ENCODE measurements at regions not wholly inside any gene's neighbourhood (a gene's known extent, or its start where the extent isn't known, plus 50 kb on each side); places are given as distances from the start of the nearest gene placed in this dataset.

- 90% methylated on average over 2 of the region's 2 CpGs for WGBS (ENCODE audit: low lambda C conversion rate, missing lambda C conversion rate)
Observed at GRCh38 chr2:126329173-126329572, 326.8 kb upstream of the GYPC start.

GRCh38 chr2:126342457-126342856 lies 313.5 kb upstream of the GYPC start:
- WGBS (ENCODE audit: low lambda C conversion rate, missing lambda C conversion rate) = 90% methylated on average over 4 of the region's 4 CpGs
- H2AFZ ChIP-seq = no peak overlapping the region

More at GRCh38 chr2:126329173-126329572, 326.8 kb upstream of the GYPC start:
- no peaks in the 10 kb centered on the region for H3K4me1 ChIP-seq (ENCODE audit: insufficient read depth)
- H2AFZ ChIP-seq = no peak overlapping the region
- DNase-seq (ENCODE audit: low spot score) = no peak
- no peak overlapping the region for H3K4me3 ChIP-seq
- no peaks in the 10 kb centered on the region for H3K9me3 ChIP-seq (ENCODE audit: low read depth)
- H3K27ac ChIP-seq = no peak overlapping the region
- H3K9me2 ChIP-seq (replicated peaks; ENCODE audit: insufficient read depth) = no peaks in the 10 kb centered on the region
- no peaks in the 10 kb centered on the region for H3K79me2 ChIP-seq
- no peaks in the 10 kb centered on the region for H3K36me3 ChIP-seq (replicated peaks; ENCODE audit: insufficient read depth, low read depth)
- no peak overlapping the region for H3K4me2 ChIP-seq
- H3K27me3 ChIP-seq = no peaks in the 10 kb centered on the region
- no peaks in the 10 kb centered on the region for H4K20me1 ChIP-seq (ENCODE audit: insufficient read depth, poor library complexity, severe bottlenecking)
- TF ChIP-seq EZH2phosphoT487 (IDR thresholded peaks at IDR 0.05; ENCODE audit: low read depth, severe bottlenecking, unreplicated experiment) = no peak
- TF ChIP-seq EZH2 (IDR thresholded peaks at IDR 0.05; ENCODE audit: borderline replicate concordance) = no peak
- no peak for TF ChIP-seq CTCF (IDR thresholded peaks at IDR 0.05; ENCODE audit: poor library complexity)

GRCh38 chr2:126343136-126343535 lies 312.8 kb upstream of the GYPC start:
- no peaks in the 10 kb centered on the region for H3K27me3 ChIP-seq
- no peak for TF ChIP-seq EZH2 (IDR thresholded peaks at IDR 0.05; ENCODE audit: borderline replicate concordance)
- no peak for TF ChIP-seq EZH2phosphoT487 (IDR thresholded peaks at IDR 0.05; ENCODE audit: low read depth, severe bottlenecking, unreplicated experiment)
- no peak for TF ChIP-seq CTCF (IDR thresholded peaks at IDR 0.05; ENCODE audit: poor library complexity)
- H3K9me3 ChIP-seq (ENCODE audit: low read depth) = no peaks in the 10 kb centered on the region
- no peak overlapping the region for H3K4me3 ChIP-seq
- no peak overlapping the region for H3K27ac ChIP-seq
- no peak overlapping the region for H2AFZ ChIP-seq
- H3K4me1 ChIP-seq (ENCODE audit: insufficient read depth) = no peaks in the 10 kb centered on the region
- no peaks in the 10 kb centered on the region for H3K79me2 ChIP-seq
- DNase-seq (ENCODE audit: low spot score) = no peak
- H4K20me1 ChIP-seq (ENCODE audit: insufficient read depth, poor library complexity, severe bottlenecking) = no peaks in the 10 kb centered on the region
- H3K4me2 ChIP-seq = no peak overlapping the region
- H3K36me3 ChIP-seq (replicated peaks; ENCODE audit: insufficient read depth, low read depth) = no peaks in the 10 kb centered on the region
- 64% methylated on average over 2 of the region's 2 CpGs for WGBS (ENCODE audit: low lambda C conversion rate, missing lambda C conversion rate)
- H3K9me2 ChIP-seq (replicated peaks; ENCODE audit: insufficient read depth) = no peaks in the 10 kb centered on the region

More at GRCh38 chr2:126342457-126342856, 313.5 kb upstream of the GYPC start:
- Histone ChIP-seq H3K9me3 (ENCODE audit: low read depth) (no peaks in the 10 kb centered on the region), H3K4me3 (no peak overlapping the region), H3K4me1 (ENCODE audit: insufficient read depth) (no peaks in the 10 kb centered on the region), H3K4me2 (no peak overlapping the region), H3K36me3 (replicated peaks; ENCODE audit: insufficient read depth, low read depth) (no peaks in the 10 kb centered on the region), H3K9me2 (replicated peaks; ENCODE audit: insufficient read depth) (no peaks in the 10 kb centered on the region), H3K27ac (no peak overlapping the region), H4K20me1 (ENCODE audit: insufficient read depth, poor library complexity, severe bottlenecking) (no peaks in the 10 kb centered on the region), H3K27me3 (no peaks in the 10 kb centered on the region), H3K79me2 (no peaks in the 10 kb centered on the region)
- DNase-seq (ENCODE audit: low spot score) = no peak
- no peak for TF ChIP-seq EZH2 (IDR thresholded peaks at IDR 0.05; ENCODE audit: borderline replicate concordance)
- no peak for TF ChIP-seq CTCF (IDR thresholded peaks at IDR 0.05; ENCODE audit: poor library complexity)
- TF ChIP-seq EZH2phosphoT487 (IDR thresholded peaks at IDR 0.05; ENCODE audit: low read depth, severe bottlenecking, unreplicated experiment) = no peak

GRCh38 chr2:126344493-126344892 lies 311.5 kb upstream of the GYPC start:
- Histone ChIP-seq H3K9me2 (replicated peaks; ENCODE audit: insufficient read depth) (no peaks in the 10 kb centered on the region), H3K79me2 (no peaks in the 10 kb centered on the region), H2AFZ (no peak overlapping the region), H3K27me3 (no peaks in the 10 kb centered on the region), H3K4me1 (ENCODE audit: insufficient read depth) (no peaks in the 10 kb centered on the region), H4K20me1 (ENCODE audit: insufficient read depth, poor library complexity, severe bottlenecking) (no peaks in the 10 kb centered on the region), H3K4me2 (no peak overlapping the region), H3K4me3 (no peak overlapping the region), H3K36me3 (replicated peaks; ENCODE audit: insufficient read depth, low read depth) (no peaks in the 10 kb centered on the region), H3K27ac (no peak overlapping the region), H3K9me3 (ENCODE audit: low read depth) (no peaks in the 10 kb centered on the region)
- no peak for TF ChIP-seq CTCF (IDR thresholded peaks at IDR 0.05; ENCODE audit: poor library complexity)
- TF ChIP-seq EZH2phosphoT487 (IDR thresholded peaks at IDR 0.05; ENCODE audit: low read depth, severe bottlenecking, unreplicated experiment) = no peak
- no peak for TF ChIP-seq EZH2 (IDR thresholded peaks at IDR 0.05; ENCODE audit: borderline replicate concordance)
- 92% methylated on average over 2 of the region's 2 CpGs for WGBS (ENCODE audit: low lambda C conversion rate, missing lambda C conversion rate)
- no peak for DNase-seq (ENCODE audit: low spot score)
